Keratinocyte (primary cell): ENCODE measurements at regions not wholly inside any gene's neighbourhood (a gene's known extent, or its start where the extent isn't known, plus 50 kb on each side); places are given as distances from the start of the nearest gene placed in this dataset.

Experiments used
- DNase-seq: peaks from one replicate; pipeline ENCODE4 v3.0.0-alpha.2; 2011; ENCODE audit warnings: low read depth, missing footprints, low spot score
- FAIRE-seq: peaks from 2 replicates; lab custom pipeline; 2011; peaks lifted over from hg19 to GRCh38; lab: Jason Lieb, UNC
- H2AFZ ChIP-seq: 2 replicates; pipeline ENCODE4 v1.6.0; 2012; ENCODE audit warnings: low read length, control low read depth, inconsistent platforms; ENCODE audit not compliant: control insufficient read depth
- H3K27ac ChIP-seq: 2 replicates; pipeline ENCODE4 v1.5.1; 2011; ENCODE audit warnings: low read length; ENCODE audit not compliant: control insufficient read depth, insufficient read depth
- H3K27me3 ChIP-seq: 3 replicates; pipeline ENCODE4 v1.6.0; 2011; ENCODE audit warnings: low read length; ENCODE audit not compliant: control insufficient read depth, insufficient read depth; ENCODE audit errors: extremely low read depth
- H3K36me3 ChIP-seq, 2 experiments: 2 replicates in 1 of 2; 3 replicates in 1 of 2; pipeline ENCODE4 v1.5.1; 2011; ENCODE audit warnings: low read length in 2 of 2, mild to moderate bottlenecking in 1 of 2; ENCODE audit not compliant: control insufficient read depth in 2 of 2, insufficient read depth in 2 of 2; ENCODE audit errors: extremely low read depth in 1 of 2
- H3K4me1 ChIP-seq: 3 replicates; pipeline ENCODE4 v1.5.1; 2011; ENCODE audit warnings: low read length; ENCODE audit not compliant: control insufficient read depth, insufficient read depth; ENCODE audit errors: extremely low read depth
- H3K4me2 ChIP-seq: 3 replicates; pipeline ENCODE4 v1.6.0; 2011; ENCODE audit warnings: low read depth, low read length; ENCODE audit not compliant: control insufficient read depth, insufficient read depth; ENCODE audit errors: extremely low read depth
- H3K4me3 ChIP-seq, 3 experiments: fragments of 200-600 bp in 1 of 3; sonication (generic) in 1 of 3; 2 replicates in 2 of 3; 3 replicates in 1 of 3; pipeline ENCODE4 v1.5.1; 2011 to 2016; ENCODE audit warnings: low read length in 3 of 3, mild to moderate bottlenecking in 3 of 3, control low read depth in 2 of 3, inconsistent platforms in 1 of 3, low read depth in 1 of 3, mixed read lengths in 1 of 3, mixed run types in 1 of 3, moderate library complexity in 1 of 3; ENCODE audit not compliant: control insufficient read depth in 2 of 3, insufficient read depth in 2 of 3; ENCODE audit errors: extremely low read depth in 1 of 3
- H3K79me2 ChIP-seq: 2 replicates; pipeline ENCODE4 v1.6.0; 2012; ENCODE audit warnings: low read length; ENCODE audit not compliant: control insufficient read depth, insufficient read depth
- H3K9ac ChIP-seq: 3 replicates; pipeline ENCODE4 v1.6.0; 2011; ENCODE audit warnings: low read length; ENCODE audit not compliant: control insufficient read depth, insufficient read depth; ENCODE audit errors: extremely low read depth
- H3K9me1 ChIP-seq: 3 replicates; pipeline ENCODE4 v1.6.0; 2011; ENCODE audit warnings: low read length; ENCODE audit not compliant: control insufficient read depth, insufficient read depth; ENCODE audit errors: extremely low read depth
- H3K9me3 ChIP-seq: 2 replicates; pipeline ENCODE4 v1.5.1; 2012; ENCODE audit warnings: low read depth, low read length; ENCODE audit not compliant: control insufficient read depth
- H4K20me1 ChIP-seq: 3 replicates; pipeline ENCODE4 v1.6.0; 2011; ENCODE audit warnings: low read length; ENCODE audit not compliant: control insufficient read depth, insufficient read depth; ENCODE audit errors: extremely low read depth
- CTCF ChIP-seq, 3 experiments: IDR thresholded peaks in 1 of 3; conservative IDR thresholded peaks in 1 of 3; optimal IDR thresholded peaks in 1 of 3; 2 replicates in 2 of 3; 3 replicates in 1 of 3; pipeline versions ENCODE3 to v1.5.1; 2011; ENCODE audit warnings: low read length in 3 of 3, mild to moderate bottlenecking in 3 of 3, moderate library complexity in 2 of 3, control low read depth in 1 of 3, inconsistent platforms in 1 of 3; ENCODE audit not compliant: insufficient read depth in 2 of 3; ENCODE audit errors: extremely low read depth in 1 of 3
- EZH2 ChIP-seq: IDR thresholded peaks from one replicate; pipeline ENCODE4 v1.6.1; 2012; ENCODE audit warnings: inconsistent platforms, mild to moderate bottlenecking, low read length, moderate library complexity
- dilution Hi-C: fragments of 300-500 bp; cut with MboI; formaldehyde crosslinking; loops from one replicate; pipeline ENCODE4 v1.7.0; 2020; ENCODE audit warnings: low sequenced_read_pairs; ENCODE audit not compliant: extremely low pct_ligation_motif_present

DNA sequence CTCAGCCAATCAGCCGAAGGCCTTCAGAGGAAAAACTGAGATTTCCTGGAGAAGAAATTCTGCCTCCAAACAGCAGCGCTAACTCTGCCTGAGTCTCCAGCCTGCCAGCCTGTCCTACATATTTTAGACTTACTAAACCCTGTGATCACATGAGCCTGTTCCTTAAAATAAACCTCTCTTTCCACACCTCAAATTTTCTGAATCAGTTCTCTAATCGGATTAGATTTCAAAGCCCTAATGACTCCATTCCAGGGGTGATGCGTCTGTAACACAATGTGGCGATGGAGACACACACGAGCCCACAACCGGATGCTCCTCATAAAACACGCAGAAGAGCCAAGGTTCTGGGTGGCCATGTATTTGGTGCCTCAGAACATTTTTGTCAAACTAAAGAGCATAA, 1371.2 kb downstream of the BRD1 start:
- dilution Hi-C loops = no loop called here
- Histone ChIP-seq H3K4me1 (no peaks in the 10 kb centered on the region), H3K79me2 (no peaks in the 10 kb centered on the region), H2AFZ (no peak overlapping the region), H3K9me1 (no peaks in the 10 kb centered on the region), H3K27me3 (no peaks in the 10 kb centered on the region), H3K9me3 (peaks cover 7% of the 10 kb centered on the region), H3K36me3 (no peaks in the 10 kb centered on the region), H3K4me2 (no peak overlapping the region), H3K27ac (no peak overlapping the region), H3K4me3 (no peak overlapping the region), H4K20me1 (no peaks in the 10 kb centered on the region), H3K9ac (no peak overlapping the region)
- no peak for FAIRE-seq
- DNase-seq = no peak
- no peak for TF ChIP-seq CTCF (optimal IDR thresholded peaks at IDR 0.05 in 1 of 3, IDR thresholded peaks at IDR 0.05 in 1 of 3, conservative IDR thresholded peaks at IDR 0.05 in 1 of 3; ENCODE audit: extremely low read depth in 1 of 3, insufficient read depth in 2 of 3, low read length in 3 of 3)
- no peak for TF ChIP-seq EZH2

DNA sequence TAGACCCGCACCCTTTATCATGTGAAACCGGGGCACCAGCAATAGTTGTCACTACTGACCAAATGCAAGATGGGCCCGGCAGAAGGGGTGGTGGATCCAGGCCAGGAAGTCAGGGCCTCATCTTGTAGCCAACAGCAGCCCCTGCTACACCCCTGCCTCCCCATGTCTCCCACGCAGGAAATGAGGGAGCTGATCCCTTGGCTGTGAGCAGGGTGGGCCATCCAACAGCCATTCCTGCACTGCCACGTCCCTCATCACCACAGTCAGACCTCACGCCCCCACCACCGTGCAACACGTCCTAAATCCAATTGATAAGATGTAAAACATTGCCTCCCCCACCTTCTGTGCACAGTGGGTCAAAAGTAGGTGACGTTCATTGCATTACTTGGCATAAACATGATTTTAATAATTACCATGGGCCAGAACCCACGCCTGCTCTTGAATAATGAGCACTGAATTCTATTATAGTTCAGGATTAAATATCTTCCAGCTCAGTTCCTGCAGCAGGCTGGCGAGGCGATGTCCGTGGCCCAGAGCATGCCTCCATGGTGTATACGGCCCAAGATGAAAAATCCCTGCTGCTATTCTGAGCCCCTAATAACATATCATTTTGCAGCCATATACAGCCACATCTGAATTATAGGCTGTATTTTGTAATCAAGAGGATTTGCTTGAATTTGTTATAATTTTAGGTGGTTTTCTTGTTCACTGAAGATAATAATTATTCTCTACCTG, 1373.8 kb downstream of the BRD1 start:
- no peak overlapping the region for H3K4me3 ChIP-seq
- H3K27ac ChIP-seq = no peak overlapping the region
- dilution Hi-C loops = no loop called here
- no peak overlapping the region for H2AFZ ChIP-seq
- TF ChIP-seq CTCF (optimal IDR thresholded peaks at IDR 0.05 in 1 of 3, IDR thresholded peaks at IDR 0.05 in 1 of 3, conservative IDR thresholded peaks at IDR 0.05 in 1 of 3; ENCODE audit: extremely low read depth in 1 of 3, insufficient read depth in 2 of 3, low read length in 3 of 3) (no peak), EZH2 (no peak)
- no peak overlapping the region for H3K4me2 ChIP-seq
- no peaks in the 10 kb centered on the region for H3K4me1 ChIP-seq
- no peaks in the 10 kb centered on the region for H3K79me2 ChIP-seq
- H3K36me3 ChIP-seq = no peaks in the 10 kb centered on the region
- FAIRE-seq (no peak), DNase-seq (no peak)
- H4K20me1 ChIP-seq = no peaks in the 10 kb centered on the region
- no peaks in the 10 kb centered on the region for H3K27me3 ChIP-seq
- peaks cover 2% of the 10 kb centered on the region for H3K9me3 ChIP-seq
- no peak overlapping the region for H3K9ac ChIP-seq
- H3K9me1 ChIP-seq = no peaks in the 10 kb centered on the region
